Activated CD4-positive, alpha-beta T cell treated with anti-CD3 and anti-CD28 coated beads, Interleukin-10, Interleukin-2, amounts not matched to agents 100 ng/mL and 50 ng/mL, durations not matched to agents 16 hours and 8 hours (primary cell): ENCODE measurements at regions not wholly inside any gene's neighbourhood (a gene's known extent, or its start where the extent isn't known, plus 50 kb on each side); places are given as distances from the start of the nearest gene placed in this dataset.

Experiments
- DNase-seq: peaks from one replicate; pipeline ENCODE4 v3.0.0-alpha.2; 2020

GRCh38 chr2:234691968-234692955 lies 195.4 kb upstream of the ARL4C start:
- no peak for DNase-seq

- DNase-seq: no peak
These were observed 194.3 kb upstream of the ARL4C start for GRCh38 chr2:234691214-234691575.

- no peak for DNase-seq
These were observed 193.8 kb upstream of the ARL4C start for GRCh38 chr2:234690569-234691213.

- DNase-seq: no peak
These were observed 193.1 kb upstream of the ARL4C start for GRCh38 chr2:234689911-234690379.

- no peak for DNase-seq
These were observed 191.0 kb upstream of the ARL4C start for GRCh38 chr2:234687718-234688475.

- no peak for DNase-seq
These were observed 189.4 kb upstream of the ARL4C start for GRCh38 chr2:234686088-234686890.

GRCh38 chr2:234684466-234684865 lies 187.6 kb upstream of the ARL4C start:
- no peak for DNase-seq

GRCh38 chr2:234683950-234684349 lies 187.1 kb upstream of the ARL4C start:
- DNase-seq: no peak

- no peak for DNase-seq
These were observed 185.8 kb upstream of the ARL4C start for GRCh38 chr2:234682492-234683228.

- no peak for DNase-seq
These were observed 184.1 kb upstream of the ARL4C start for GRCh38 chr2:234680688-234681619.

- no peak for DNase-seq
These were observed 183.1 kb upstream of the ARL4C start for GRCh38 chr2:234679741-234680687.

GRCh38 chr2:234679301-234679740 lies 182.4 kb upstream of the ARL4C start:
- no peak for DNase-seq

GRCh38 chr2:234678711-234679110 lies 181.8 kb upstream of the ARL4C start:
- DNase-seq: no peak

- DNase-seq: no peak
These were observed 181.1 kb upstream of the ARL4C start for GRCh38 chr2:234677758-234678538.

GRCh38 chr2:234676783-234677450 lies 180.0 kb upstream of the ARL4C start:
- no peak for DNase-seq

- DNase-seq: no peak
These were observed 179.4 kb upstream of the ARL4C start for GRCh38 chr2:234676109-234676782.

GRCh38 chr2:234674781-234675201 lies 177.9 kb upstream of the ARL4C start:
- DNase-seq: no peak
